Osteocyte (in vitro differentiated cells): ENCODE measurements at regions not wholly inside any gene's neighbourhood (a gene's known extent, or its start where the extent isn't known, plus 50 kb on each side); places are given as distances from the start of the nearest gene placed in this dataset.

Experiments used
- DNase-seq: peaks from one replicate; pipeline ENCODE4 v3.0.0; 2021; ENCODE audit warnings: mixed read lengths; ENCODE audit not compliant: unreplicated experiment; ENCODE audit errors: extremely low spot score
- H3K27ac Mint-ChIP-seq: one replicate; pipeline ENCODE4 v1.8.0; 2021; ENCODE audit warnings: mild to moderate bottlenecking, mixed read lengths; ENCODE audit not compliant: unreplicated experiment
- H3K27me3 Mint-ChIP-seq: one replicate; pipeline ENCODE4 v1.8.0; 2021; ENCODE audit warnings: mixed read lengths; ENCODE audit not compliant: unreplicated experiment
- H3K36me3 Mint-ChIP-seq: one replicate; pipeline ENCODE4 v1.8.0; 2021; ENCODE audit warnings: mixed read lengths; ENCODE audit not compliant: unreplicated experiment
- H3K4me1 Mint-ChIP-seq: one replicate; pipeline ENCODE4 v1.8.0; 2021; ENCODE audit warnings: mixed read lengths; ENCODE audit not compliant: unreplicated experiment
- H3K4me3 Mint-ChIP-seq: one replicate; pipeline ENCODE4 v1.8.0; 2021; ENCODE audit warnings: mild to moderate bottlenecking, moderate library complexity, mixed read lengths; ENCODE audit not compliant: unreplicated experiment
- H3K9me3 Mint-ChIP-seq: one replicate; pipeline ENCODE4 v1.8.0; 2021; ENCODE audit warnings: mixed read lengths; ENCODE audit not compliant: unreplicated experiment
- CTCF ChIP-seq: fragments of 200-600 bp; sonication (generic); IDR thresholded peaks from 2 replicates; pipeline ENCODE4 v1.5.0; 2021; ENCODE audit warnings: antibody characterized with exemption, mild to moderate bottlenecking, moderate library complexity

- H3K4me1 Mint-ChIP-seq = no peaks in the 10 kb centered on the region
Observed at GRCh38 chr9:100699668-100700067, 121.8 kb downstream of the CAVIN4 start.

GRCh38 chr9:100700689-100701318, 122.9 kb downstream of the CAVIN4 start:
- no peaks in the 10 kb centered on the region for H3K9me3 Mint-ChIP-seq
- no peak for DNase-seq
- H3K36me3 Mint-ChIP-seq = no peaks in the 10 kb centered on the region
- no peak overlapping the region for H3K4me3 Mint-ChIP-seq
- H3K27ac Mint-ChIP-seq = no peak overlapping the region
- no peaks in the 10 kb centered on the region for H3K27me3 Mint-ChIP-seq
- no peaks in the 10 kb centered on the region for H3K4me1 Mint-ChIP-seq
- peak; percentile 39 for TF ChIP-seq CTCF

More at GRCh38 chr9:100699668-100700067, 121.8 kb downstream of the CAVIN4 start:
- DNase-seq = no peak
- Mint-ChIP-seq H3K27me3 (no peaks in the 10 kb centered on the region), H3K36me3 (no peaks in the 10 kb centered on the region), H3K9me3 (no peaks in the 10 kb centered on the region), H3K27ac (no peak overlapping the region), H3K4me3 (no peak overlapping the region)
- TF ChIP-seq CTCF = no peak

- no peak for DNase-seq
- TF ChIP-seq CTCF = peak; percentile 72
- H3K4me1 Mint-ChIP-seq = no peaks in the 10 kb centered on the region
- H3K36me3 Mint-ChIP-seq = no peaks in the 10 kb centered on the region
- no peaks in the 10 kb centered on the region for H3K27me3 Mint-ChIP-seq
- H3K4me3 Mint-ChIP-seq = no peak overlapping the region
- no peak overlapping the region for H3K27ac Mint-ChIP-seq
- no peaks in the 10 kb centered on the region for H3K9me3 Mint-ChIP-seq
Observed at GRCh38 chr9:100714372-100715099, 136.7 kb downstream of the CAVIN4 start.

GRCh38 chr9:100715100-100715380, 137.2 kb downstream of the CAVIN4 start:
- DNase-seq = no peak
- Mint-ChIP-seq H3K9me3 (no peaks in the 10 kb centered on the region), H3K27ac (no peak overlapping the region), H3K27me3 (no peaks in the 10 kb centered on the region), H3K4me1 (no peaks in the 10 kb centered on the region), H3K36me3 (no peaks in the 10 kb centered on the region), H3K4me3 (no peak overlapping the region)
- no peak for TF ChIP-seq CTCF

- no peak overlapping the region for H3K4me3 Mint-ChIP-seq
- H3K9me3 Mint-ChIP-seq = no peaks in the 10 kb centered on the region
- DNase-seq = no peak
- H3K27me3 Mint-ChIP-seq = no peaks in the 10 kb centered on the region
- H3K36me3 Mint-ChIP-seq = no peaks in the 10 kb centered on the region
- no peaks in the 10 kb centered on the region for H3K4me1 Mint-ChIP-seq
- no peak overlapping the region for H3K27ac Mint-ChIP-seq
- no peak for TF ChIP-seq CTCF
Observed at GRCh38 chr9:100718717-100719116, 140.8 kb downstream of the CAVIN4 start.
